Sigmoid colon (tissue), 3 donors: ENCODE measurements at regions not wholly inside any gene's neighbourhood (a gene's known extent, or its start where the extent isn't known, plus 50 kb on each side); places are given as distances from the start of the nearest gene placed in this dataset.

Source experiments
- CTCF ChIP-seq, 4 experiments: fragments of 450-650 bp in 3 of 4; fragments of 200-600 bp in 1 of 4; IDR thresholded peaks; one replicate each; pipeline ENCODE4 v1.5.1; 2016 to 2019; ENCODE audit warnings: antibody characterized with exemption in 4 of 4, mild to moderate bottlenecking in 3 of 4, moderate library complexity in 2 of 4
- POLR2A ChIP-seq, 2 donors: fragments of 450-650 bp; IDR thresholded peaks; one replicate each; pipeline ENCODE4 v1.6.1; 2016; ENCODE audit warnings: antibody characterized with exemption in 2 of 2, mild to moderate bottlenecking in 2 of 2, moderate library complexity in 2 of 2

GRCh38 chr7:138377306-138377705 lies 82.8 kb upstream of the TRIM24 start:
- TF ChIP-seq CTCF (IDR thresholded peaks at IDR 0.05) (no peak), POLR2A (IDR thresholded peaks at IDR 0.05) (no peak)
